ENCODE measurements at regions not wholly inside any gene's neighbourhood (a gene's known extent, or its start where the extent isn't known, plus 50 kb on each side); places are given as distances from the start of the nearest gene placed in this dataset.

DNA sequence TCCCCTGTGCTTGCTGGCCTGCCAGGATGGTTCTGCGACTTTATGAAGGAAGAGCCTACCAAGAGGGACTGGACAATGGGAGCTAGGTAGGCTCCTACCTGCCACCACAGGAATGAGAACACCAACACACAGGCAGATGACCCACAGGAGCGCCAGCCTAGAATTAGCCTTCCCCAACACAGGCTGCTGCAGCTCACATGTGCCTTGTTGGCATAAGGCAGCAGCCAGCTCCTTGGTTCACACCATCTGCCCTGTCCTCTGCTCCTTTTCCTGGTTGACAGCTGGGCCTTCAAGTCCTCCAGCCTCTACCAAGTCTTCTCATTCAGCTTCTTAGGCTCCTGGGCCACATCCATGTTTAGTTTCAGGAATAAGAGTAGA lies 705.4 kb upstream of the RAB6C start:
- no peak for DNase-seq (ENCODE audit: insufficient read length, low spot score, missing footprints)
- Histone ChIP-seq H2AFZ (ENCODE audit: low read length) (no peak overlapping the region), H3K79me2 (ENCODE audit: insufficient read depth, low read length) (no peaks in the 10 kb centered on the region), H3K36me3 (ENCODE audit: insufficient read depth, low read length) (no peaks in the 10 kb centered on the region), H3K4me1 (ENCODE audit: insufficient read depth, low read length) (no peaks in the 10 kb centered on the region), H3K4me2 (ENCODE audit: insufficient read depth, low read length) (no peak overlapping the region), H3K27ac (ENCODE audit: low read depth, low read length) (no peak overlapping the region), H3K4me3 (ENCODE audit: insufficient read depth, low read length) (no peak overlapping the region), H3K27me3 (ENCODE audit: insufficient read depth, low read length) (no peaks in the 10 kb centered on the region), H3K9me3 (ENCODE audit: low read depth, low read length) (no peaks in the 10 kb centered on the region), H4K20me1 (ENCODE audit: insufficient read depth, low read length) (no peaks in the 10 kb centered on the region)
- TF ChIP-seq, protein P1, sequence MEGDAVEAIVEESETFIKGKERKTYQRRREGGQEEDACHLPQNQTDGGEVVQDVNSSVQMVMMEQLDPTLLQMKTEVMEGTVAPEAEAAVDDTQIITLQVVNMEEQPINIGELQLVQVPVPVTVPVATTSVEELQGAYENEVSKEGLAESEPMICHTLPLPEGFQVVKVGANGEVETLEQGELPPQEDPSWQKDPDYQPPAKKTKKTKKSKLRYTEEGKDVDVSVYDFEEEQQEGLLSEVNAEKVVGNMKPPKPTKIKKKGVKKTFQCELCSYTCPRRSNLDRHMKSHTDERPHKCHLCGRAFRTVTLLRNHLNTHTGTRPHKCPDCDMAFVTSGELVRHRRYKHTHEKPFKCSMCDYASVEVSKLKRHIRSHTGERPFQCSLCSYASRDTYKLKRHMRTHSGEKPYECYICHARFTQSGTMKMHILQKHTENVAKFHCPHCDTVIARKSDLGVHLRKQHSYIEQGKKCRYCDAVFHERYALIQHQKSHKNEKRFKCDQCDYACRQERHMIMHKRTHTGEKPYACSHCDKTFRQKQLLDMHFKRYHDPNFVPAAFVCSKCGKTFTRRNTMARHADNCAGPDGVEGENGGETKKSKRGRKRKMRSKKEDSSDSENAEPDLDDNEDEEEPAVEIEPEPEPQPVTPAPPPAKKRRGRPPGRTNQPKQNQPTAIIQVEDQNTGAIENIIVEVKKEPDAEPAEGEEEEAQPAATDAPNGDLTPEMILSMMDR (IDR thresholded peaks at IDR 0.05; ENCODE audit: extremely low read depth, low read depth, low read length): no peak

DNA sequence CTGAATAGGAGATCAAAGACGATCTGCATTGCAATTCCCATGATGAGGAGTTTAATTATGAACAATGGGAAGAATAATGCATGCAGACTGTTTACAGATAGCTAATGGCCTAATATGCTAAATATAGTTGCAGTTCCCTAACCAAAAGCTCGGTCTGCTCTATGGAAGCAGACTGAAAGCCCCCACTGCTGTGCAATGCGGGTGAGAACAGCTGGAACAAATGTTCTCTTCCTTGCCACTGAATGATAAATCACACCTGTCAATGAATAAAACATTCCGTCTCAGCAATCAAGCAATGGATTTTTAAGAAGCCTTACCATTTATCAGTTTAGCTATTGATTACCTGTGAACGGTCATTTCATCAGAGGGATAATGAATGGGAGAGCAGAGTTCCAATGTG lies 704.5 kb upstream of the RAB6C start:
- H3K27ac ChIP-seq (ENCODE audit: low read depth, low read length): no peak overlapping the region
- no peak overlapping the region for H2AFZ ChIP-seq (ENCODE audit: low read length)
- H3K9me3 ChIP-seq (ENCODE audit: low read depth, low read length): no peaks in the 10 kb centered on the region
- no peak for DNase-seq (ENCODE audit: insufficient read length, low spot score, missing footprints)
- no peaks in the 10 kb centered on the region for H3K27me3 ChIP-seq (ENCODE audit: insufficient read depth, low read length)
- H3K4me2 ChIP-seq (ENCODE audit: insufficient read depth, low read length): no peak overlapping the region
- H3K4me1 ChIP-seq (ENCODE audit: insufficient read depth, low read length): no peaks in the 10 kb centered on the region
- TF ChIP-seq, protein P1 (IDR thresholded peaks at IDR 0.05; ENCODE audit: extremely low read depth, low read depth, low read length): no peak
- no peaks in the 10 kb centered on the region for H3K79me2 ChIP-seq (ENCODE audit: insufficient read depth, low read length)
- no peak overlapping the region for H3K4me3 ChIP-seq (ENCODE audit: insufficient read depth, low read length)
- H3K36me3 ChIP-seq (ENCODE audit: insufficient read depth, low read length): no peaks in the 10 kb centered on the region
- H4K20me1 ChIP-seq (ENCODE audit: insufficient read depth, low read length): no peaks in the 10 kb centered on the region

DNA sequence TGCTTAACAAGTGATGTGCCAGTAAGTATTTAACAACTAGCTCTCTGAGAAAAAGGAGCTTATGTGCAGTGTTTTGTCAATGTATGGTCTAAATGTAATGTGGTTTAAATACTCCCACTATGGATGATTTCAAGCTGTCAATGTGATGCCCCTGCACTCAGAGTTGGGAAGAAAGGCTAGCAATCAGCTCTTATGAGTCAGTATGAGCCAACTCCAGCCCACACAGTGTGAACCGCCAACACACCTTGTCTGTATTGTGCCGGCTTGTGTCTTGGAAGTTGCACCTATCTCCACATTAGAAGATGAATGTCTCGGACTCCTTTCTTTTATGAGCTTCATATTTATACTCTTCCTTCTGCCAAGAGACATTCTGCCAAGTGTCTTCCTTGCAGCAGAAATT lies 703.8 kb upstream of the RAB6C start:
- H3K36me3 ChIP-seq (ENCODE audit: insufficient read depth, low read length): no peaks in the 10 kb centered on the region

DNA sequence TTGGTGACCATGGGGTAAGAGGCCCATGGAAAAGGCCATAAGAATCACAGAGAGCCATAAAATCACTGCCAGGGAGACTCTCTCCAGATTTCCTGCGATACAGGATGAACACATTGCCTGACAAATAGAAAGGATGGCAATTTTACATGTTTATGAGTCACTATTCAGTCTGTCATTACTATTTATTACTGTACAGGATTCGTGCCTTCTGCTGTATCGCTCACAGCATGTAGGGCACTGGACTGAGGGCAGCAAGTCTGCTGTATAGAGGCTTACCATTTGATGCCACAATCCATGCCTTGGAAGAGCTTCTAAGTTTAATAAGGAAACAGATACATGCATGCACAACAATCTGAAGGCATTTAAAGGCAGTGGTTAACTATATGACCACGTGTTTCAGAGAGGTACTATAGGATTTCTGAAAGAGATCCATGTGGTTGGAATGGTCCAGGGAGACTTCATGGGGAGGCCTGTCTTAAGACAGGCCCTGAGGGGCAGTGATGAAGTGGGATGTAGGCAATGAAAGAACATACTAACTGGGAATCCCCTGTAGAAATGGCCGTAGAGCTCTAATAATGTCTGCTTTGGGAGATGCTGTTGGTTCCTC lies 702.4 kb upstream of the RAB6C start:
- H3K4me3 ChIP-seq (ENCODE audit: insufficient read depth, low read length): no peak overlapping the region
- no peaks in the 10 kb centered on the region for H4K20me1 ChIP-seq (ENCODE audit: insufficient read depth, low read length)
- H3K4me2 ChIP-seq (ENCODE audit: insufficient read depth, low read length): no peak overlapping the region
- H3K9me3 ChIP-seq (ENCODE audit: low read depth, low read length): no peaks in the 10 kb centered on the region
- no peaks in the 10 kb centered on the region for H3K79me2 ChIP-seq (ENCODE audit: insufficient read depth, low read length)
- no peak overlapping the region for H2AFZ ChIP-seq (ENCODE audit: low read length)
- no peaks in the 10 kb centered on the region for H3K27me3 ChIP-seq (ENCODE audit: insufficient read depth, low read length)
- H3K27ac ChIP-seq (ENCODE audit: low read depth, low read length): no peak overlapping the region
- no peak for DNase-seq (ENCODE audit: insufficient read length, low spot score, missing footprints)
- H3K36me3 ChIP-seq (ENCODE audit: insufficient read depth, low read length): no peaks in the 10 kb centered on the region
- H3K4me1 ChIP-seq (ENCODE audit: insufficient read depth, low read length): no peaks in the 10 kb centered on the region
- TF ChIP-seq, protein P1 (IDR thresholded peaks at IDR 0.05; ENCODE audit: extremely low read depth, low read depth, low read length): no peak

More for the DNA sequence above, 703.8 kb upstream of the RAB6C start:
- Histone ChIP-seq H3K4me2 (ENCODE audit: insufficient read depth, low read length) (no peak overlapping the region), H2AFZ (ENCODE audit: low read length) (no peak overlapping the region), H4K20me1 (ENCODE audit: insufficient read depth, low read length) (no peaks in the 10 kb centered on the region), H3K27ac (ENCODE audit: low read depth, low read length) (no peak overlapping the region), H3K4me3 (ENCODE audit: insufficient read depth, low read length) (no peak overlapping the region), H3K27me3 (ENCODE audit: insufficient read depth, low read length) (no peaks in the 10 kb centered on the region), H3K79me2 (ENCODE audit: insufficient read depth, low read length) (no peaks in the 10 kb centered on the region), H3K9me3 (ENCODE audit: low read depth, low read length) (no peaks in the 10 kb centered on the region), H3K4me1 (ENCODE audit: insufficient read depth, low read length) (no peaks in the 10 kb centered on the region)
- TF ChIP-seq, protein P1 (IDR thresholded peaks at IDR 0.05; ENCODE audit: extremely low read depth, low read depth, low read length): no peak
- DNase-seq (ENCODE audit: insufficient read length, low spot score, missing footprints): no peak
